ENCODE measurements at regions not wholly inside any gene's neighbourhood (a gene's known extent, or its start where the extent isn't known, plus 50 kb on each side); places are given as distances from the start of the nearest gene placed in this dataset.

DNA sequence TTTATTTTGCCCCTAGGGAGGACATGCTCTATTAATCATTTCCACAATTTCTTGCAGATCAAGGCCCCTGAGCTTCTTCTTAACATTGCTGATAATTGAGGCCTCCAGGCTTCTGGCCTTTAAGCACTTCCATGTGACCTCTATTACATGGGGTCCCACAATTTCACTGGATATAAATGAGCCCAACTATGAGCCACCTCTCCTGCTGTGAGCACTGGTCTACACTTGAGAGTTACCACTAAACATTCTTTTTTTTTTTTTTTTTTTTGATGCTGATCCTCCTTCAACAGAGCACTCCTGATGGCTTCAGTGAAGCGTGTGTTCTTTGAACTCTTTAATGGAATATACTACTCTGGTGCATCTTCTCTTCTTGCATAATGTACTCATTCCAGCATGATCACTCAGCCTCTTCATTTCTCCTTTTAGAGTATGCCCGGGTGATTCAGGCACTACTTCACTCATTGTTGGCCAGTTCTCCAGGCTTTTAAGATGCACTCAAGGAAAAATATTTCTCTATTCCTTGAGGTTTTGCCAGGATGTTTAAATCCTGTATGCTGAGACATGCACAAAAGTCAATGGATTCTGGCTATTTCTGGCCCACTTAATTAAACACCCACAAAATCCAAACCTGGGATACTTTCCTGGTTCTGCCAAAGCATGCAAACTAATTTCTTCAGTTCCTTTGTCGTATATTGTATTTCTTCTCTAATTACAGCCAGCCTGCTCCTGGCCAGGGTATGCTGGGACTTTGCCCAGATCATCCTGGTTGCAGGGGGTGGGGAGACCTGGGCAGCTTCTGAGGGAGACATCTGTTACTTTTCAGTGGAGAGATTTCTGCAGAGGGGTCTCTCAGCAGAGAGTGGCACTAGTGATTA is 257.8 kb upstream of the LUZP2 start:
- H3K9me3 Mint-ChIP-seq (ENCODE audit: low read depth): peaks cover 7% of the 10 kb centered on the region
- H3K27me3 Mint-ChIP-seq: peaks cover 8% of the 10 kb centered on the region
- peaks cover 8% of the 10 kb centered on the region for H3K4me1 Mint-ChIP-seq (ENCODE audit: low read depth)
- no peaks in the 10 kb centered on the region for H3K36me3 Mint-ChIP-seq (ENCODE audit: insufficient read depth)
- TF ChIP-seq CTCF (IDR thresholded peaks at IDR 0.05; ENCODE audit: unreplicated experiment): no peak
- DNase-seq (ENCODE audit: low spot score, unreplicated experiment): no peak
- no peak overlapping the region for H3K27ac Mint-ChIP-seq
- no peak overlapping the region for H3K4me3 Mint-ChIP-seq (ENCODE audit: low read depth)

- no peak overlapping the region for H3K27ac Mint-ChIP-seq
- no peak for TF ChIP-seq CTCF (IDR thresholded peaks at IDR 0.05; ENCODE audit: unreplicated experiment)
- H3K4me3 Mint-ChIP-seq (ENCODE audit: low read depth): no peak overlapping the region
- peaks cover 7% of the 10 kb centered on the region for H3K9me3 Mint-ChIP-seq (ENCODE audit: low read depth)
- peaks cover 2% of the 10 kb centered on the region for H3K4me1 Mint-ChIP-seq (ENCODE audit: low read depth)
- no peak for DNase-seq (ENCODE audit: low spot score, unreplicated experiment)
- H3K27me3 Mint-ChIP-seq: peaks cover 8% of the 10 kb centered on the region
- H3K36me3 Mint-ChIP-seq (ENCODE audit: insufficient read depth): no peaks in the 10 kb centered on the region
Measured at GRCh38 chr11:24239930-24240329, 256.9 kb upstream of the LUZP2 start.

GRCh38 chr11:24240496-24241175 is 256.2 kb upstream of the LUZP2 start:
- H3K9me3 Mint-ChIP-seq (ENCODE audit: low read depth): peaks cover 7% of the 10 kb centered on the region
- H3K4me1 Mint-ChIP-seq (ENCODE audit: low read depth): peaks cover 2% of the 10 kb centered on the region
- no peaks in the 10 kb centered on the region for H3K36me3 Mint-ChIP-seq (ENCODE audit: insufficient read depth)
- no peak for TF ChIP-seq CTCF (IDR thresholded peaks at IDR 0.05; ENCODE audit: unreplicated experiment)
- H3K4me3 Mint-ChIP-seq (ENCODE audit: low read depth): no peak overlapping the region
- DNase-seq (ENCODE audit: low spot score, unreplicated experiment): no peak
- H3K27me3 Mint-ChIP-seq: peaks cover 8% of the 10 kb centered on the region
- no peak overlapping the region for H3K27ac Mint-ChIP-seq

DNA sequence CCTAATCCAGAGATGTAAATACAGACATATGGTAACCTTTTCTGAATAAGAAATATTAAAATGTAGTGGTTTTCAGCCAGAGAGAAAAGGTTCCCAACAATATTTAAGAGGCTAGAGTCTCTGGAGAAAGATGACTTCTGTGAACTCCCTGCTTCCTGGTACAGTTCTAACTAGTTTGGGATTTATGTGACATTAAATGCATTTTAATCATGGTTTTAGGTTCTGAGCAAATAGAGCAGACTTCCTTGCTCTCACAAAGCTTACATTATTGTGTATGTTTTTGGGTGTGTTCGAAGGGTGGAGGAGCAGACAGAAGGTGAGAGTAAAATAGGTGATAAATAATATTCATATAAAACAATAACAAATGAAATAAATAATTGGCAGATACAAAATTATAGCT is 250.1 kb upstream of the LUZP2 start:
- Mint-ChIP-seq H3K4me1 (ENCODE audit: low read depth) (peaks cover 2% of the 10 kb centered on the region), H3K27ac (peak overlapping the region; percentile 54)

More for the DNA sequence above, 250.1 kb upstream of the LUZP2 start:
- no peak for DNase-seq (ENCODE audit: low spot score, unreplicated experiment)
- Mint-ChIP-seq H3K4me3 (ENCODE audit: low read depth) (no peak overlapping the region), H3K36me3 (ENCODE audit: insufficient read depth) (no peaks in the 10 kb centered on the region), H3K27me3 (no peaks in the 10 kb centered on the region), H3K9me3 (ENCODE audit: low read depth) (peaks cover 7% of the 10 kb centered on the region)
- TF ChIP-seq CTCF (IDR thresholded peaks at IDR 0.05; ENCODE audit: unreplicated experiment): no peak

Measured in progenitor cell of endocrine pancreas (in vitro differentiated cells).